Mucosa of rectum (tissue), 2 donors: ENCODE measurements at regions not wholly inside any gene's neighbourhood (a gene's known extent, or its start where the extent isn't known, plus 50 kb on each side); places are given as distances from the start of the nearest gene placed in this dataset.

Source experiments
- H3K27ac ChIP-seq, 2 donors: one replicate each; pipeline ENCODE4 v1.7.0; 2013; ENCODE audit warnings: inconsistent platforms in 2 of 2, low read depth in 2 of 2, low read length in 2 of 2
- H3K27me3 ChIP-seq, 2 donors: one replicate each; pipeline ENCODE4 v1.7.0; 2013; ENCODE audit warnings: low read length in 2 of 2; ENCODE audit not compliant: control insufficient read depth in 2 of 2, insufficient read depth in 2 of 2
- H3K36me3 ChIP-seq, 2 donors: one replicate each; pipeline ENCODE4 v1.7.0; 2013; ENCODE audit warnings: low read length in 2 of 2; ENCODE audit not compliant: control insufficient read depth in 2 of 2, insufficient read depth in 2 of 2
- H3K4me1 ChIP-seq, 2 donors: one replicate each; pipeline ENCODE4 v1.7.0; 2013; ENCODE audit warnings: low read length in 2 of 2, mild to moderate bottlenecking in 1 of 2; ENCODE audit not compliant: control insufficient read depth in 2 of 2, insufficient read depth in 2 of 2
- H3K4me3 ChIP-seq, 2 donors: one replicate each; pipeline ENCODE4 v1.7.0; 2013; ENCODE audit warnings: low read length in 2 of 2
- H3K9ac ChIP-seq, 2 donors: one replicate each; pipeline ENCODE4 v1.7.0; 2013; ENCODE audit warnings: low read length in 2 of 2, low read depth in 1 of 2, mild to moderate bottlenecking in 1 of 2
- H3K9me3 ChIP-seq, 2 donors: one replicate each; pipeline ENCODE4 v1.7.0; 2013; ENCODE audit warnings: low read length in 2 of 2; ENCODE audit not compliant: control insufficient read depth in 2 of 2
- donor health status: healthy.
- donor health status: Normal muscosa, but diverticular disease.

GRCh38 chr2:144333143-144333555 is 186.8 kb downstream of the ZEB2 start:
- Histone ChIP-seq H3K9me3 (no peaks in the 10 kb centered on the region), H3K27ac (peak overlapping the region; percentile 72 to 83), H3K4me1 (peaks cover 7 to 8% of the 10 kb centered on the region in 2 donors), H3K27me3 (no peaks in the 10 kb centered on the region), H3K36me3 (no peaks in the 10 kb centered on the region), H3K4me3 (peak overlapping the region; percentile 87 to 94), H3K9ac (peak overlapping the region; percentile 77 to 88)

GRCh38 chr2:144332356-144333142 is 187.4 kb downstream of the ZEB2 start:
- H3K9ac ChIP-seq, result peak overlapping the region; percentile 77 to 88
- peak overlapping the region; percentile 91 to 94 for H3K4me3 ChIP-seq
- H3K27me3 ChIP-seq, result no peaks in the 10 kb centered on the region
- H3K4me1 ChIP-seq, result peaks cover 7 to 8% of the 10 kb centered on the region in 2 donors
- no peaks in the 10 kb centered on the region for H3K36me3 ChIP-seq
- H3K27ac ChIP-seq, result peak overlapping the region; percentile 76 to 85
- H3K9me3 ChIP-seq, result no peaks in the 10 kb centered on the region

GRCh38 chr2:144331674-144332355 is 188.1 kb downstream of the ZEB2 start:
- Histone ChIP-seq H3K27me3 (no peaks in the 10 kb centered on the region), H3K27ac (peak overlapping the region; percentile 76 to 85), H3K9ac (peak overlapping the region; percentile 81 to 88), H3K4me1 (peaks cover 7 to 8% of the 10 kb centered on the region in 2 donors), H3K36me3 (no peaks in the 10 kb centered on the region), H3K9me3 (no peaks in the 10 kb centered on the region), H3K4me3 (peak overlapping the region; percentile 87 to 91)

GRCh38 chr2:144330951-144331673 is 188.8 kb downstream of the ZEB2 start:
- Histone ChIP-seq H3K4me3 (peak overlapping the region; percentile 87 to 91), H3K9me3 (no peaks in the 10 kb centered on the region), H3K36me3 (no peaks in the 10 kb centered on the region), H3K27me3 (no peaks in the 10 kb centered on the region), H3K27ac (peak overlapping the region; percentile 76 to 85), H3K9ac (peak overlapping the region; percentile 81 to 88), H3K4me1 (peaks cover 7 to 8% of the 10 kb centered on the region in 2 donors)

- no peak overlapping the region for H3K27ac ChIP-seq
Observed at GRCh38 chr2:144329472-144329871, 190.4 kb downstream of the ZEB2 start.

GRCh38 chr2:144328938-144329337 is 191.0 kb downstream of the ZEB2 start:
- H3K9me3 ChIP-seq, result no peaks in the 10 kb centered on the region
- no peak overlapping the region for H3K27ac ChIP-seq
- no peak overlapping the region for H3K4me3 ChIP-seq
- peaks cover 7 to 8% of the 10 kb centered on the region in 2 donors for H3K4me1 ChIP-seq
- H3K27me3 ChIP-seq, result no peaks in the 10 kb centered on the region
- H3K9ac ChIP-seq, result no peak overlapping the region
- no peaks in the 10 kb centered on the region for H3K36me3 ChIP-seq

More at GRCh38 chr2:144329472-144329871, 190.4 kb downstream of the ZEB2 start:
- H3K27me3 ChIP-seq, result no peaks in the 10 kb centered on the region
- H3K4me1 ChIP-seq, result peaks cover 7 to 8% of the 10 kb centered on the region in 2 donors
- no peaks in the 10 kb centered on the region for H3K36me3 ChIP-seq
- H3K9ac ChIP-seq, result no peak overlapping the region
- H3K4me3 ChIP-seq, result no peak overlapping the region
- H3K9me3 ChIP-seq, result no peaks in the 10 kb centered on the region

- H3K4me3 ChIP-seq, result no peak overlapping the region
- no peaks in the 10 kb centered on the region for H3K36me3 ChIP-seq
- no peaks in the 10 kb centered on the region for H3K27me3 ChIP-seq
- H3K9ac ChIP-seq, result no peak overlapping the region
- H3K4me1 ChIP-seq, result peaks cover 0 to 3% of the 10 kb centered on the region in 2 donors
- no peaks in the 10 kb centered on the region for H3K9me3 ChIP-seq
- H3K27ac ChIP-seq, result no peak overlapping the region
Observed at GRCh38 chr2:144326825-144327224, 193.1 kb downstream of the ZEB2 start.

GRCh38 chr2:144325086-144325485 is 194.8 kb downstream of the ZEB2 start:
- no peaks in the 10 kb centered on the region for H3K4me1 ChIP-seq
- H3K27me3 ChIP-seq, result no peaks in the 10 kb centered on the region
- H3K4me3 ChIP-seq, result no peak overlapping the region
- H3K27ac ChIP-seq, result no peak overlapping the region
- H3K36me3 ChIP-seq, result no peaks in the 10 kb centered on the region
- H3K9ac ChIP-seq, result no peak overlapping the region
- H3K9me3 ChIP-seq, result no peaks in the 10 kb centered on the region

- Histone ChIP-seq H3K9ac (no peak overlapping the region), H3K27ac (no peak overlapping the region)
Observed at GRCh38 chr2:144324446-144325045, 195.4 kb downstream of the ZEB2 start.

More at GRCh38 chr2:144324446-144325045, 195.4 kb downstream of the ZEB2 start:
- Histone ChIP-seq H3K27me3 (no peaks in the 10 kb centered on the region), H3K4me3 (no peak overlapping the region), H3K36me3 (no peaks in the 10 kb centered on the region), H3K4me1 (no peaks in the 10 kb centered on the region), H3K9me3 (no peaks in the 10 kb centered on the region)
